SK-MEL-5 (cell line): ENCODE measurements at regions not wholly inside any gene's neighbourhood (a gene's known extent, or its start where the extent isn't known, plus 50 kb on each side); places are given as distances from the start of the nearest gene placed in this dataset.
"Not testable (repeated sequence)": the region's sequence is repeated elsewhere in the genome, so short reads cannot be mapped to it uniquely, and the experiment has no call there.

ENCODE experiments used
- DNase-seq: peaks from one replicate; pipeline ENCODE4 v3.0.0-alpha.2; 2016; ENCODE audit warnings: low read depth, low spot score
- in situ Hi-C: cut with HindIII; loops from 2 replicates; pipeline ENCODE4 v1.10.0; 2016; ENCODE audit warnings: low sequenced_read_pairs, high pct_unique_total_duplicates, low pct_unique_long_range_greater_than_20kb

DNA sequence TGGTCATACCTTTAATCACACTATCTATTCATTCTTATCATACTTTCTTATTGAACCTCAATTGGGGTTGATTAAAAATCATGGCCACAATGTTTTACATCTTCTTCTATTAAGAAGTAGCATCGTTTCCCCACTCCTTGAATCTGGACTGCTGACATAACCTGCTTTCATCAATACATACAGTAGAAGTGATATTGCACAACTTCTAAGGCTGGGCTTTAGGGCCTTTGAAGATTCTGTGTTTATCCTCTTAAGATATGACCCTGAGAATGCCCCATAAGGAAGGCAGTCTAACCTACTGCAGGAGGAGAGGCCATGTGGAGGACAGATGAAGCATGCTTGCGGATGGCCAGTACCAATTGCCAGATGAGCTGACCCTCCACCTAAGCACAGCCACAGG lies 1142.8 kb upstream of the SEL1L start:
- no peak for DNase-seq
- in situ Hi-C loops: no loop called here

DNA sequence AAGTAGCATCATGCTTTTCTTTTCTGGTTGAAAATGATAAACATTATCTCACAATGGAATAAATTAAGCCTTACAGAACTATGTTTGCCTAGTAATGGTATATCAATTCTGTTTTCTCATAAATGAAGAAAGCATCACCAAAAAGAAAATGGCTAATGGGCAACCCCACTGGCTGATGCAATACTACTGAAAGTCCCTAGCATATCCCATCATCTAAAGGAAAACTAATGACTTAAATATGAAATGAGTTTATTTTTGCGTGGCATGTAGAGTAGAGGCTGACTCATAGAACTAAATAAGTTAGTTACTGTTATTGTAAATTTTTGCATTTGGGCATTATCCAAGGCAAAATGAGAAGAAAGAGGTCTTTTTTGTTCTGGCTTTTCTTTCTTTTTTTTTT lies 1156.3 kb upstream of the SEL1L start:
- in situ Hi-C loops: no loop called here
- no peak for DNase-seq

DNA sequence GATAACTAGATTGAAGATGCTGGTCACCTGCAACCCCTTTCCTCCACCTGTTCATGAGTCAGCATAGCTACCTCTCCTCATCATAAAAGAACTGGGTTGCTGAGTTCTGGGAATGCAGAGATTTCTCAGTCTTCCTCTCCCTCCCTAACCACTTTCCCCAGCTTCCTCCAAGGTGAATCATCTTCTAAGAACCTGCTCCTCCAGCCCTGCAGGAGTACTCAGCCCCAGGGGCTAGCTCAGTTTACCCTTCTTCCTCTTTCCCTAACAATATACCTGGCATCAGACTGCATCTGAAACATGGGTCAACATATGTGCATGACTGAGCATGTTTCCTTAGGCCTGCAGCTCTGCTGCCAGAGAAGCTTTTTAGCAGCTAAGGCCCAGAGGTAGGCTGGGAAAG lies 1157.5 kb upstream of the SEL1L start:
- DNase-seq, in situ Hi-C loops: not testable (repeated sequence)

DNA sequence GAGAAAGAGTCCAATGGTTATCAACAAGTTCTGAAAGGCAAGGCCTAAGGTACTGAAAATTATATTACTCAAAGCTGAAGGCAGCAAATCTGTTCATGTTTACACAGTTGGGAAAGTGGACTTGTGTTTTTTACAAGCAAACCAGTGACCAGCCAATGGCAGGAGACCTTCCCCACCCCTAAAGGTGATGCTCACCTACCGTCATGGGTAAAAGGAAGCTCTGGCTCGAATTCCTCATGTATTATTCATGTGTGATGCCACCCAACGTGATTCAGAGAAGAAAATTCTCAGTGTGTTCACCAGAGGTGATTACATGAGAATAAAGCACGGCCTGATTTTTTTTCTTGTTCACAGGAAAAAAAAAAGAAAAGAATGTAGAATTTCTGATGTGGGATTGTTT lies 1161.2 kb upstream of the SEL1L start:
- in situ Hi-C loops: no loop called here
- DNase-seq: no peak

DNA sequence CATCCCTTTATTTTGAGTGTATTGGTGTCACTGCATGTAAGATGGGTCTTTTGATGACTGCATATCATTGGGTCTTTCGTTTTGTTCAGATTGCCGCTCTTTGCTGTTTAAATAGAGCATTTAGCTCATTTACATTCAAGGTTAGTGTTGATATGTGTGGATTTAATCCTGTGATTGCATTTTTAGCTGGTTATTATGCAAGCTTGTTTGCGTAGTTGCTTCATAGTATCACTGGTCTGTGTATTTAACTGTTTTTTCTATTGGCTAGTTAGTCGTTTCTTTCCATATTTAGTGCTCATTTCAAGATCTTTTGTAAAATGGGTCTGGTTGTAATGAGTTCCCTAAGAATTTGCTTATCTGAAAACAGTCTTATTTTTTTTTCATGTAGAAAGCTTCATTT lies 1170.6 kb upstream of the SEL1L start:
- DNase-seq: no peak
- in situ Hi-C loops: no loop called here

DNA sequence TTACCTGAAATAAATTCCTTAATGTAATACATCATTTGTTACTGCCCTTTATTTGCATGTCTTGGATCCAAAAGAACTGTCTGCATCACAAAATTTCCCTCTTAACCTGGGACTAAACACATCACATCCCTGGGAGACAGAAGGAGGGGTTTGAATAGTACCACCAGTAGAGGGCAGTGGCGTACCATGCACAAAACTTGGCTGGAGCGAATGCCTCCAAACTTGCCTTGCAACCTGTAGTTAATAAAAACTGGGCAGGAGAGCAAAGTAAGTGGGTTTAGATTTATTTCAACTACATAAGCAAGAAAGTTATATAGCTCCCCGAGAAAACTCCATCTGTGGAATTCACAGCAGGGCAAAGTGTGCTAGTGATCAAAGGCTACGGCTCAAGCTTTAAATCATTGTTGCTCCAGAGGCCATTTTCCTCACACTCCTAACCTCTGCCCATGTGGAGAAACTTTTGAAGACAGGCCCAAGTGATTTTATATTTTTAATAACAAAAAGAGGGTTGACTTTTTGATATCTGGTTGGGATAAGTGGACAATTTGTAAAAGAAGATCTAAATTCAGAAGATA lies 1176.7 kb upstream of the SEL1L start:
- DNase-seq: peak; percentile 75
- in situ Hi-C loops: no loop called here

DNA sequence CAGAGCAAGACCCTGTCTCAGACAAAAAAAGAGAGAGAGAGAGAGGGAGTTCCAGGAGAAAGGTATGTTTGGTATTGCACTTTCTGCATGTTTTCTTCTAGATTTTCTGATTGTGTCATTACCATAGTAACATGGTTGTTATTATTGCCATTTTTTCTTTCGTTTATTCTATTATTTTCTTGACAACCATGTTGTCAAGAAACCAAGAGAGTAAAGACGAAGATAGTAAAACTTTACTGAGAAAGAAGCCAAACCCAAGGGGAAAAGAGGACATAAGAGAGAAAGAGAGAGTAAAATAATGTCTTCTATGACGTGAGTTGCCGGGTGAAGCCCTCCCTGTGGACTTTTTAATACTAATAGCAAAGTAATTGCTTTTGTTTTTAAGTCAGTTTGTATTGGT lies 1186.0 kb upstream of the SEL1L start:
- in situ Hi-C loops: no loop called here

DNA sequence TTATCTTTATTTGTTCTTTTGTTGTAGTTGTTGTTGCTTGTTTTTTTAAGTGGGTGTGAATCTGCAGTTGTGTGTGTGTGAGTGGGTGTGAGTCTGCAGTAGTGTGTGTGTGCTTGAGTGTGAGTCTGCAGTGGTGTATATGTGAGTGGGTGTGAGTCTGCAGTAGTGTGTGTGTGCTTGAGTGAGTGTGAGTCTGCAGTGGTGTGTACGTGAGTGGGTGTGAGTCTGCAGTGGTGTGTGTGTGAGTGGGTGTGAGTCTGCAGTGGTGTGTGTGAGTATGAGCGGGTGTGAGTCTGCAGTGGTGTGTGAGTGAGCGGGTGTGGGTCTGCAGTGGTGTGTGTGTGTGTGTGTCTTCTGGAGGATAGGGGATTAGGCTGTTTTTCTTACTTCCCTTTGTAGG lies 1186.8 kb upstream of the SEL1L start:
- no peak for DNase-seq
- in situ Hi-C loops: no loop called here

More for the DNA sequence above, 1186.0 kb upstream of the SEL1L start:
- no peak for DNase-seq

DNA sequence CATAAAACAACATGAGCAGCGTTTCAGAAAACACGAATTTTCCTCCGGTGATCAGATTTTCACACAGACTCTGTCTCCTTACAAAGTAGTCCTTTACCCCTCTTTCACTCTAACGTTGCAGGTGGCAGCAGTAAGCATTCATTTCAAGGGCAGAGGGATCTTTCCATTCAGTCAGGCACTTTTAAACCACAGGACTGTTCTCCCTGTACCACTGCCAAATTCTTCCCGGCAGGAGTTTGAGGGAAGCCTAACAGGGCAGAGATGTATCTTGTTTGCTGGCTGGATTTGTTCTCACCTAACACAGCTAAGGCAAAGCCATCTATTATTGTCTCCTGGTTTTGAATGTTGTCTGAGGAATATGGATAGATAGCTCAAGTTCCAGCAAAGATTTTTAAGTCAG lies 1187.3 kb upstream of the SEL1L start:
- no peak for DNase-seq
- in situ Hi-C loops: no loop called here

DNA sequence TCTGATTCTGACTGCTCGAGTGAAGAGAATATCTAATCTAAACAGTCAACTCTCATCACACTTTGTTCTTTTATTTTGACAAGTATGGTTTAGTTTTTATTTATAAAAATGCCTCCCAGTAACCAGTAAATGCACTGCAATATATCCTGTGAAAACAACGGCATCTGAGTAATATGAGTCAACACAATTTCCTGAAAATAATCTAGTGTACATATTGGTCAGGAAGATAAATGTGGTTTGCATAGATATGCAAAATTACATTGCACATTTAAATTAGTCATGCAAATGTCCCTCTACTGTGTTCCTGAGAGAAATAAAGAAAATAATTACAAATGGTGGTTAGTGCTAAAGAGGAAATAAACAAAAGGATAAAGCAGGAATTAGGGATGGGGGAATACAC lies 1190.7 kb upstream of the SEL1L start:
- DNase-seq: no peak

DNA sequence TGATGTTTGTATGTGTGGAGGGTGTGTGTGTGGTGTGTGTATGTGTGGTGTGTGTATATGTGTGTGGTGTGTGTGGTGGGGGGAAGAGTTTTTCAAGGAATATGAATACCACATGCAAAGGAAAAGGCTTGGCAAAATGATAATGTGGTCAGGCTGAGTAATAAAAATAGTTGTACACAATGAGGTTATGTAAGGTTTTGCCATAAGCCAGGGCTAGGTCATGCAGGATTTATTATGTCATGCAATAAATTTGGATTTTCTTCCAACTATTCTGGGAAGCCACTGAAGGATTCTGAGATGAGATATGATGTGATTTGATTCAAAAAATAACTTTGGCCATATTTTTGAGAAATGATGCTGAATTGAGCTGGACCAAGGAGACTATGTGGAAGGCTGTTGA lies 1191.6 kb upstream of the SEL1L start:
- in situ Hi-C loops: no loop called here
- DNase-seq: no peak

More for the DNA sequence above, 1190.7 kb upstream of the SEL1L start:
- in situ Hi-C loops: no loop called here

DNA sequence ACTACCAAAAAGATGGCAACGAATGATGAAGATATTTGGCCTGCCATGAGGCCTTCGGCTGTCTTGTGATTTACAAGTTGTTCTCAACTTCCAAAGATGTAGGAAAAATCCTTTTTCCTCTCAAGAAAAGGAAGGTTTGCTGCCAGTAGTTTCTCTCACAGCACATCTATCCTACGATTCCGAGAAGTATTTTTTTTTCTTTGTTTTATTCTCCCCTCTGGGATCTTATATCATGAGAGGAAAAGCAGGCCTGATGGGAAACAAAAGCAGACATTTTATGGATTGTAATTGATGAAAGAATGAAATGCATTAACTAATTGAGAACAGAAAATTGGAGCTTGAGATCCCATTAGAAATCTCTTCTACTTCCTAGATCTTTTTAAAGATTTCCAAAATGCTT lies 1197.9 kb upstream of the SEL1L start:
- in situ Hi-C loops: no loop called here

DNA sequence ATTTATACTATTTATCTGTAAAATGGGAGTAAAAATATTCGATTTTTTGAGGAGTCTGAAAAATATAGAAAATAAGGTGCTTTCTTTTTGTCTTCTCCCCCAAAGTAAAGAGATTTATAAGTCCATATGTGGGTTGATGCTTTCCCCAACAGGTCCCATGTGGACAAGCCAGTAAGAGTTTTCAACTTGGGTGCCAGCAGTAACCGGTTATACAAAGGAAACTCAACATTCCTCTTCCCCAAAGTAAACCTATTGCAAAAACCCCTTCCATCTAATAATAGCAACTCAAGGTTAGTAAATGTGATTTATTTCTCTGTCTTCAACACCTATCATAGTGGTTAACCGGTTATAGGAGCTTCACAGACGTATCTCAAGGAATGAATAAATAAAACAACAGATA lies 1206.9 kb upstream of the SEL1L start:
- in situ Hi-C loops: no loop called here
- DNase-seq: no peak

More for the DNA sequence above, 1197.9 kb upstream of the SEL1L start:
- no peak for DNase-seq

DNA sequence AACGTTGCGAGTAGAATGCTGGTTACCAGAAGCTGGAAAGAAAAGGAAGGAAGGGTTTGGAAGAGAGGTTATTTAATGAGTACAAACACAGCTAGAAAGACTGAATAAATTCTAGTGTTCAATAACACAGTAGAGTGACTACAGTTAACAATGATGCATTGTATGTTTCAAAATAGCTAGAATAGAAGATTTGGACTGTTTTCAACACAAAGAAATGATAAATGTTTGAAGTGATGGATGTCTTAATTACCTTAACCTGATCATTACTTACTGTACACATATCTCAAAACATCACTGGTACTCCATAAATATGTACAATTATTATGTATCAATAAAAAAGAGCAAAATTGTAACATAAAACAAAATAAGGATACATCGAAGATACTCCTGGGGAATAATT lies 1221.8 kb upstream of the SEL1L start:
- no peak for DNase-seq
- in situ Hi-C loops: no loop called here

DNA sequence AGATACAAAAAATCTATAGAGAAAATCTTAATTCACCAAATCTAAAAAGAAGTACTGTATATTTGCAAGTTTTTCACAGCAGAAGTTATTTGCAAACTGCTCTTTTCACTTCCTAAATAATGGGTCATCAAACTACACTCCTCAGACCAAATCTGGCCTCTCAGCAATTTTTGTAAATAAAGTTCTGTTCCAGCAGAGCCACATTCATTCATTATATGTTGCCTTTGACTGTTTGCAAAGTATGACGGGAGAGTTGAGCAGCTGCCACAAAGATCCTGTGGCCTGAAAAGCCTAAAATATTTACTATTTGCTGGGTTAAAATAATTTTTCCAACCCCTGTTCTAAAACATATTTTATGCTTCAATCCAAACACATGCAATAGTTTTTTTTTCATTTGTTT lies 1222.3 kb upstream of the SEL1L start:
- DNase-seq: no peak
- in situ Hi-C loops: no loop called here

DNA sequence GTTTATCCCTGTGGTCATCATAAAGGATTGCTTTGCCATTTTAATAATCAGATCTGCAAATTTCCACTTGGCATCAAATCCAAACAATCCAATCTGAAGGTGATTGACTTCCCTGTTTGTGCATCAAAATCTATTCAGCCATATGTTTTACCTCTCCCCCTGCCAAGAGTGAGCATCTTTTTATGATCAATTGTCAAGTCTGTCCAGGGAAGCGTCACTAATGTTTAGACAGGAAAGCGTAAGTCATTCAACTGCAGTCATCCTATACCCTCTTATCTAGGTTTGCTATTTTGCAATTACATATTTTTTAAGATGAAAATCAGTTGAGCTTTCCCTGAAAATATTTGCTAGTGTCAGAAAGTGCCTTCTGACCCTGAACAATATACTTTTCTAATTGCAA lies 1224.1 kb upstream of the SEL1L start:
- DNase-seq: no peak
- in situ Hi-C loops: no loop called here

DNA sequence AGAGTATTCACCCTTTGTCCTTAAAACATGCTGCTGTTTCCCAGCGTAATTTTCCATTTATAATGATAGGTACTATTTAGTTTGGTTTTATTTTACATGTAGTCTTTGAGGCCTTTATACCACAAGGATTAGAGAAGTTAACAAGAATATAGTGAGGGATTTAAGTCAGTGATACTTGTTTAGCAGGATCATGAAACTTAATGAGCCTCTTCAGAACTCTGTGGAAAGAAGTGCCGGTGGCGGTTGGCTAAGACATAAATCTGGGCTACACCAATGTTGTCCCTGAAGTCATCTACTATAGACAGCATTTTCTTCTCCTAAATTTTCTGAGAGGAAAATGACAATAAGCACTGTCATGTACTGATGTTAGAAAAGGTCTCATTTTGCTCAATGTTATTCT lies 1226.0 kb upstream of the SEL1L start:
- in situ Hi-C loops: no loop called here
- no peak for DNase-seq

DNA sequence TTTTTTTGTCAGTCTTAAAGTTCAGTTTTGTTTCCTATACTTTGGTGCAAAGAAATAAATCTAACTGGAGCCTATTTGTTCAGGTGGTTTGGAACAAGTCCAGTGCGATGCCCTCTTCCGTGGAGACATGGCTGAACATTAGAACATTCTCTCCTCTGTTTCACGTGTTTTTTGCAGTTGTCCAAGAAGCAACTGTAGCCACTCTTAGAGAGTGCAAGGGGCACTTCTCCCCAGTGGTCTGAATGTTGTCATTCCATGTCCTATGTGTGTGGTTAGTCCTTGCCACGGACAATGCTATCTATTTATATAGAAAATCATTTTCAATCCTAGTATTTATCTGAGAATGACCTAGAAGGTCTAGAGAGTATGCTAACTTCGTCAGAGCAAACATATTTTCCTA lies 1232.5 kb upstream of the SEL1L start:
- no peak for DNase-seq
- in situ Hi-C loops: no loop called here

DNA sequence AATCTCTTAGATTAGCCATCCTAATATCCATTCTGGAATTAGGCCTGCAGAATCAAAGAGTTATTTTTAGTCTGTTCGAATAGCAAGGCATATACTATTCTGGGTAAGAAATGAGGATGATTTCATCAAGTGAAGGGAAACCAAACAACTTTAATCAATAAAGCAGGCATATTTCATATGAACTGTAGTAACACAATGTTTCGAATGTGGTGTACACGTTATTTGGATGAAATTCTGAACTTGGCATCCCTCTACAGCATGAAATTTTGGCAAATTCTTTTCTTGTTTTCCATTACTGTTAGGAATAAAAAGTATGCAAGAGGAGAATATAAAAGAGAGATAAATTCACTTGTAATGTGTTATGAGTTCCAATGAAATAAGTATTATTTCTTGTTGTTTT lies 1233.3 kb upstream of the SEL1L start:
- in situ Hi-C loops: no loop called here
- no peak for DNase-seq

DNA sequence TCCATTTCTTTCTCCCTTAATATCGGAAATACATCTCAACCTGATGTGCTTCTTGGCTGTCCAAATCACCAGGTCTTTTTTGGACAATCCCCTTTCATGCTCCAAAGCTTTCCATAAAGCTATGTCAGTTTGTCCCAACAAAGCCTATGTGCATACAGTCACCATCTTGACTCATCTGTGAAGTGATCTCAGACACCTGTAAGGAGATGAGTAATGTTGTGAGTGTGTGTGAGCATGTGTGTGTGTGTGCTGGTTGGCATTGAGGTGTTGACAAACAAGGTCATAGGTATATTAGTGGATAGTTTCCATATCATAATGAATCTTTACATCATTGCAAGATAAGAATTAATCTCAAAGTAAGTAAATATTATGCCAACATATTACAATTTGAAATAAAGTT lies 1243.3 kb upstream of the SEL1L start:
- no peak for DNase-seq

More for the DNA sequence above, 1243.3 kb upstream of the SEL1L start:
- in situ Hi-C loops: no loop called here
